Liver (tissue), 3 donors: ENCODE measurements at regions not wholly inside any gene's neighbourhood (a gene's known extent, or its start where the extent isn't known, plus 50 kb on each side); places are given as distances from the start of the nearest gene placed in this dataset.

ENCODE experiments used
- CTCF ChIP-seq: fragments of 150-350 bp; IDR thresholded peaks from 2 replicates; pipeline ENCODE4 v1.5.1; 2017; ENCODE audit warnings: improper control_type of control experiment, low read depth, low read length; ENCODE audit not compliant: missing input control
- EGR1 ChIP-seq, 2 donors: IDR thresholded peaks; 2 replicates each; pipeline ENCODE4 v1.6.1; 2016 to 2018; ENCODE audit warnings: antibody characterized with exemption in 2 of 2, low read depth in 2 of 2
- GABPA ChIP-seq, 2 donors: IDR thresholded peaks in 1 of 2; conservative IDR thresholded peaks in 1 of 2; 2 replicates each; pipeline ENCODE4 v1.6.1; 2016; ENCODE audit warnings: antibody characterized with exemption in 2 of 2, mild to moderate bottlenecking in 1 of 2, moderate library complexity in 1 of 2
- RAD21 ChIP-seq, 2 donors: IDR thresholded peaks; 2 replicates each; pipeline ENCODE4 v1.6.1; 2016; ENCODE audit warnings: antibody characterized with exemption in 2 of 2, mild to moderate bottlenecking in 2 of 2
- TAF1 ChIP-seq: conservative IDR thresholded peaks from 2 replicates; pipeline ENCODE4 v1.6.1; 2016; ENCODE audit warnings: antibody characterized with exemption, mild to moderate bottlenecking
- donor health status: healthy.
- donor health status: healthy.

- TF ChIP-seq RAD21 (IDR thresholded peaks at IDR 0.05) (no peak), CTCF (no peak), EGR1 (IDR thresholded peaks at IDR 0.05; ENCODE audit: low read depth in 2 of 2) (no peak), TAF1 (no peak), GABPA (IDR thresholded peaks at IDR 0.05 in 1 of 2, conservative IDR thresholded peaks at IDR 0.05 in 1 of 2) (no peak)
Measured at GRCh38 chr10:130578532-130579289, 442.5 kb downstream of the GLRX3 start.
